Activated naive CD4-positive, alpha-beta T cell treated with anti-CD3 and anti-CD28 coated beads, Interleukin-2, amount 50 U/mL, for 72 hours (primary cell): ENCODE measurements at regions not wholly inside any gene's neighbourhood (a gene's known extent, or its start where the extent isn't known, plus 50 kb on each side); places are given as distances from the start of the nearest gene placed in this dataset.

Experiments used
- ATAC-seq, 2 donors: fragments of 150-1000 bp; cut with Tn5 transposase; 2 replicates each; pipeline ENCODE4 v1.10.0; 2021; ENCODE audit warnings: mild to moderate bottlenecking in 2 of 2, moderate library complexity in 2 of 2
- DNase-seq, 2 donors: peaks; one replicate each; pipeline ENCODE4 v3.0.0; 2021 to 2022; ENCODE audit warnings: low spot score in 2 of 2
- H3K27ac Mint-ChIP-seq, 2 donors: one replicate each; pipeline ENCODE4 v1.8.0; 2022; ENCODE audit warnings: mild to moderate bottlenecking in 2 of 2, mixed read lengths in 2 of 2
- H3K36me3 Mint-ChIP-seq, 2 donors: one replicate each; pipeline ENCODE4 v1.8.0; 2022; ENCODE audit warnings: mixed read lengths in 2 of 2
- H3K9me3 Mint-ChIP-seq, 2 donors: one replicate each; pipeline ENCODE4 v1.8.0; 2022; ENCODE audit warnings: mixed read lengths in 2 of 2

GRCh38 chr14:40838601-40839000 lies 768.1 kb upstream of the LRFN5 start:
- Mint-ChIP-seq H3K36me3 (no peaks in the 10 kb centered on the region), H3K9me3 (peaks cover 3 to 10% of the 10 kb centered on the region in 2 donors), H3K27ac (no peak overlapping the region)
- DNase-seq: no peak
- no peak for ATAC-seq

- H3K27ac Mint-ChIP-seq: no peak overlapping the region
- H3K9me3 Mint-ChIP-seq: peaks cover 6% of the 10 kb centered on the region in 2 donors
- no peak for ATAC-seq
- peaks cover 0 to 6% of the 10 kb centered on the region in 2 donors for H3K36me3 Mint-ChIP-seq
- no peak for DNase-seq
These were observed 800.2 kb upstream of the LRFN5 start for GRCh38 chr14:40806471-40806870.

DNA sequence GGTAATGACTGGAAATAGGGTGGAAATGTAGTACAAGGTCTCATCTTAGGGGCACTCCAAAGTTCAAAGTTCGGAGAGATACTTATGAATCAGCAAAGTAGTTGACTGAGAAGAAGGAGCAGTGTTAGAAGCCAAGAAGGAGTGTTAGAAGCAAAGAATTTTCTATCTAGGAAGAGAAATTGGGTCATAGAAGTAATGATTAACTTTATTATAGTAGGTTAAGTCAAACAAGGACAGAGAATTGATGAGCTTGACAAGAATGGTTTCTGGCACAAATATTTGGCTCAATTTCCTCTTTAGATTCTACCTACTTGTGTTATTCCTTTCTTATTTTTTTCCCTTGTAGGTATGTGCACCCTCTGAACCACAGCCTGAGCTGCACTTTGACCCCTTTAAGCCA lies 810.5 kb upstream of the LRFN5 start:
- Mint-ChIP-seq H3K36me3 (no peaks in the 10 kb centered on the region), H3K9me3 (peaks cover 5 to 21% of the 10 kb centered on the region in 2 donors), H3K27ac (no peak overlapping the region)
- ATAC-seq: no peak
- DNase-seq: no peak

GRCh38 chr14:40784860-40785259 lies 821.8 kb upstream of the LRFN5 start:
- no peak overlapping the region for H3K27ac Mint-ChIP-seq
- DNase-seq (no peak), ATAC-seq (no peak)
- peaks cover 0 to 4% of the 10 kb centered on the region in 2 donors for H3K9me3 Mint-ChIP-seq
- H3K36me3 Mint-ChIP-seq: no peaks in the 10 kb centered on the region

DNA sequence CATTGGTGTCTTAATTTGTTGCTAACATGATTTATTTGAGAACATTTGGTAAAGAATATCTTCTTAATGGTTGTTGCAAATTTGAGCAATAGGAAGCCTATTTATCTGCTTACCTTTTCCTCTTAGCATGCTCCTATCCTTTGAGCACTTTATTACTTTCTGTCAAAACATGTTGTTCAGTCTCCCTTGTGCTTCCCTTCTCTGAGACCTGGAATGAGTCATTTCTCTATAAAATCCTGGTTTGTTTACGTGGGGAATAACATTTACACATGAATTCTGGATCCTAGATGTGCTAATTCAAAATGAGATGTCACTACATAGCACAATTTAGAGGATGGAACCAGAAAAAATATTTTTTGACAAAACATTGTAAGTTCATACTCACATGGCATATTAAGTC lies 844.0 kb upstream of the LRFN5 start:
- Mint-ChIP-seq H3K27ac (no peak overlapping the region), H3K9me3 (peaks cover 0 to 7% of the 10 kb centered on the region in 2 donors), H3K36me3 (peaks cover 0 to 5% of the 10 kb centered on the region in 2 donors)
- ATAC-seq (no peak), DNase-seq (no peak)

DNA sequence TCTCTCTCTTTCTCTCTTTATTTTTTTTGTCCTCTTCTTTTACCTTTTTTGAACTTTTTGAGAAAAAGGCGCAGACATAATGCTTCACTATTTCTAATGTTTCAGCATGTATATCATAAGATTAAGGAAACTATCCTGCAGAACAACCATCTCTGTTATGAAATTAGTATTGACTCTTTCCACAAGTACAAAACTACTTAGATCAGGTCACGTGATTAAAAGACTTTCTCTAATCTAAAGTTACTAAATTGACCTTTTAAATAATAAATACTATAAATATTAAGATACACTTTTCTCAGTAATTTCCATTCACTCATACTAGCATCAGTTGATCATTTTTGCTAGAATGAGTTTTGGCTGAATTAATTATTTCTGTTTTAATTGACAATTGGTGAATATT lies 844.5 kb upstream of the LRFN5 start:
- DNase-seq (no peak), ATAC-seq (no peak)
- H3K9me3 Mint-ChIP-seq: peaks cover 0 to 11% of the 10 kb centered on the region in 2 donors
- no peak overlapping the region for H3K27ac Mint-ChIP-seq
- H3K36me3 Mint-ChIP-seq: peaks cover 0 to 5% of the 10 kb centered on the region in 2 donors

DNA sequence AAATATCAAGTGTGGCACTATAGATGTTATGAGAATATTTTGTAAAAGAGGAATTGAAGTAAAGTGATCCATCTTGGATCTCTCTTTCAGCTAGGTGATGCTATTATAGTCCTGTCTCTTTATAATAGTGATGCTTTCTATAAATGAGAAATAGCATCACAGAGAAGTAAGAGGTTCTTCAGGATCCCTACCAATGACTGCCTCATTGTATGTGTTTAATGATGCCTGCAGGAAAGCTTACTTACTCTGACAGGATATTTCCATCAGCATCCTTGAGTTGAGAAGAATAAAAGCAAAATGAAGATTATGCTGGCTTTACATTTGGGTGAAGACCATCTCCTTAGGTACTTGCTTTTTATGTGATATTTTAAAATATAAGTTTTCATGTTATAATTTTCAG lies 846.0 kb upstream of the LRFN5 start:
- peaks cover 0 to 15% of the 10 kb centered on the region in 2 donors for H3K36me3 Mint-ChIP-seq
- peaks cover 11 to 22% of the 10 kb centered on the region in 2 donors for H3K9me3 Mint-ChIP-seq
- DNase-seq (no peak), ATAC-seq (no peak)
- no peak overlapping the region for H3K27ac Mint-ChIP-seq

- DNase-seq (no peak), ATAC-seq (no peak)
- Mint-ChIP-seq H3K27ac (no peak overlapping the region), H3K9me3 (peaks cover 13 to 27% of the 10 kb centered on the region in 2 donors), H3K36me3 (peaks cover 0 to 24% of the 10 kb centered on the region in 2 donors)
These were observed 848.6 kb upstream of the LRFN5 start for GRCh38 chr14:40758076-40758475.

DNA sequence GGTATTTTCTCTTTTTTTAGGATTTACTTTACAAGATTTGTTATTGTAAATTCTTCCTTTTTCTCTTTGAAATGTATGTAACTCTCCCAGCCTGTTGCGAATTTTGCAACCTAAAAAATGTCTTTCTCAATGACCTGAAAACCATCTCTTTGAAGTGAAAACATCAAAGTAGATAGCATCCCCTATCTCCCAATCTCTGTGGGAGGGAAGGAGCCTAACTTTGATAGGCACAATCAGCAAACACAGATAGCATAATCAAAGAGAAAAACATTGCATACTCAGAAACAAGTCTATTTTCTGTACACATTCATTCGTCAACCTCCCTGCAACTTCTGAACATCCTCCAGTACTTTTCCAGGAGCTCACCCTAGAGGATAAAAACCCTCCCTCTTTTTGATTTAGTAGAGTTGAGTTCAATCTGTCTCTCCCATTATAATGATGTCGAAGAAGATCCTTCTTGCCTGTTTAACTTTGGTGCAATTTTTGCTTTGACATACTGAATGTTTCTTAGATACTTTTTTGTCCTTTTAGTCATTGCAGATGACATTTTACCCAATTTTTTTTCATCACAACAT lies 849.2 kb upstream of the LRFN5 start:
- peaks cover 13 to 27% of the 10 kb centered on the region in 2 donors for H3K9me3 Mint-ChIP-seq
- ATAC-seq: no peak

DNA sequence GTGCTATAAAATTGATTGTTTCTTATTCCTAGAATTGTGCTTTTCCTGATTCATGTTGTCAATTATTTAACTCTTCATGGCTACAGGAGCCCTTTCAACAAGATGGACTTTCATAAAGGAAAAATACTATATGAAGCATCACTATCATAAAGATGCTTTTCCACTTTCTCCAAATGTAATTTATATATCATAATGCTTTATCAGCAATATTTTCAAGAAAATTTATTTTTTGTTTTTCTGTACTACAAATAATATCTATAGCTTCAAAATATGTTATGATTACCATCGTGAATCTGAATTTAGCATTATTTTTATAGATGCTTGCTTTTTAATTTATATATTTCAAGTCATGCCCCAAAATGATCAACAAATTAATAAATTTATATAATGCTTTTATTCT lies 873.5 kb upstream of the LRFN5 start:
- DNase-seq: no peak
- H3K9me3 Mint-ChIP-seq: peaks cover 7% of the 10 kb centered on the region in 2 donors
- H3K27ac Mint-ChIP-seq: no peak overlapping the region
- ATAC-seq: no peak
- no peaks in the 10 kb centered on the region for H3K36me3 Mint-ChIP-seq

More for the DNA sequence above, 849.2 kb upstream of the LRFN5 start:
- Mint-ChIP-seq H3K27ac (no peak overlapping the region), H3K36me3 (peaks cover 0 to 19% of the 10 kb centered on the region in 2 donors)
- no peak for DNase-seq

GRCh38 chr14:40727107-40727506 lies 879.6 kb upstream of the LRFN5 start:
- ATAC-seq: no peak
- no peak for DNase-seq
- peaks cover 19 to 23% of the 10 kb centered on the region in 2 donors for H3K9me3 Mint-ChIP-seq
- H3K36me3 Mint-ChIP-seq: peaks cover 0 to 7% of the 10 kb centered on the region in 2 donors
- no peak overlapping the region for H3K27ac Mint-ChIP-seq

DNA sequence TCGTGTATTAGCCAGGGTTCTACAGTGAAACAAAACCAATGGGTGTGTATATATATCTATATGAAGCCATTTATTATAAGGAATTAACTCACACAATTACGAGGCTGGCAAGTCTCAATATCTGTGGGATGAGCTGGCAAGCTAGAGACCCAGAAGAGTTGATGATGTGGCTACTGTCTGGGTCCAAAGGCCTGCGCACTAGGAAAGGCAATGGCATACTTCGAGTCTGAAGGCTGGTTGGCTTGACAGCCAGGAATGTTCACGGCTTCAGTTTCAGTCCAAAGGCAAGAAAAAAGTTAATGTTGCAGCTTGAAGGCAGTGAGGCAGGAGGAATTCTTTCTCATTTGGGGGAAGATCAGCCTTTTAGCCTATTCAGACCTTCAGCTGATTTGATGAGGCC lies 893.3 kb upstream of the LRFN5 start:
- DNase-seq (no peak), ATAC-seq (no peak)
- no peaks in the 10 kb centered on the region for H3K36me3 Mint-ChIP-seq
- no peak overlapping the region for H3K27ac Mint-ChIP-seq
- peaks cover 20 to 27% of the 10 kb centered on the region in 2 donors for H3K9me3 Mint-ChIP-seq

- DNase-seq: no peak
- no peaks in the 10 kb centered on the region for H3K9me3 Mint-ChIP-seq
- no peak for ATAC-seq
- H3K36me3 Mint-ChIP-seq: no peaks in the 10 kb centered on the region
- H3K27ac Mint-ChIP-seq: no peak overlapping the region
These were observed 909.4 kb upstream of the LRFN5 start for GRCh38 chr14:40697231-40697630.

GRCh38 chr14:40694023-40694422 lies 912.7 kb upstream of the LRFN5 start:
- peaks cover 0 to 4% of the 10 kb centered on the region in 2 donors for H3K9me3 Mint-ChIP-seq
- ATAC-seq (no peak), DNase-seq (no peak)
- H3K36me3 Mint-ChIP-seq: no peaks in the 10 kb centered on the region
- H3K27ac Mint-ChIP-seq: no peak overlapping the region

DNA sequence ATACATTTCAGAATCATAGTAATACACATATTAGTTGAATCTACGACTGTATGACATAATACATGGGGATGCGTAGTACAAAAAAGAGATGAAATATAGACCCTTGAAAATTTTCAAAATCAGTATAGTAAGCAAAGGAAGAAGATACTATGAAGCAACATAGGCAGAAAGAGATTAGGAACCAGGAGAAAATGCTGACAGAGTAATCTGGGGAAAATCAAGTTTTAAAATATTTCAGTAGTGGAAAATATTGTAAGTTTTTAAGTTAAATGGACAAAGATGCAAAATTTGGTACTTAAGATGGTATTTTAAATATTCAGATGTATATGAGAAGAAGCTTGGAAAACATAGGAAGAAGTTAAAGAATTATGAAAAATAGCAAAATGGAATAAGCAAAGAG lies 915.6 kb upstream of the LRFN5 start:
- DNase-seq (no peak), ATAC-seq (no peak)
- H3K27ac Mint-ChIP-seq: no peak overlapping the region
- peaks cover 0 to 4% of the 10 kb centered on the region in 2 donors for H3K9me3 Mint-ChIP-seq
- no peaks in the 10 kb centered on the region for H3K36me3 Mint-ChIP-seq

DNA sequence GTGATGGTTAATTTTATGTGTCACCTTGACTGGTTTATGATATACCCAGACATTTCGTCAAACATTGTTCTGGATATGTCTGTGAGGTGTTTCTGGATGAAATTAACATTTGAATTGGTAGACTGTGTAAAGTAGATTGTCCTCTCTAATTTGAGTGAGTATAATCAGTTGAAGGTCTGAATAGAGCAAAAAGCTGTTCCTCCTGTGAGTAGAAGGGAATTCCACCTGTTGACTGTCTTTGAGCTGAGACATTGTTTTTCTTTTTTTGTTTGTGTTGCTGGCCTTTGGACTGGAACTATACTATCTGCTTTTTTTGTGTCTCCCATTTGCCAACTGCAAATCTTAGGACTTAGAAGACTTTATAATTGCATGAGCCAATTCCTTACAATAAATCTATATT lies 920.9 kb upstream of the LRFN5 start:
- ATAC-seq (no peak), DNase-seq (no peak)
- Mint-ChIP-seq H3K36me3 (no peaks in the 10 kb centered on the region), H3K9me3 (peaks cover 0 to 6% of the 10 kb centered on the region in 2 donors), H3K27ac (no peak overlapping the region)

- H3K9me3 Mint-ChIP-seq: peaks cover 3 to 6% of the 10 kb centered on the region in 2 donors
- H3K27ac Mint-ChIP-seq: no peak overlapping the region
- ATAC-seq: no peak
- DNase-seq: no peak
- no peaks in the 10 kb centered on the region for H3K36me3 Mint-ChIP-seq
These were observed 922.3 kb upstream of the LRFN5 start for GRCh38 chr14:40684328-40684727.

- H3K27ac Mint-ChIP-seq: no peak overlapping the region
These were observed 924.4 kb upstream of the LRFN5 start for GRCh38 chr14:40682131-40682913.

More at GRCh38 chr14:40682131-40682913, 924.4 kb upstream of the LRFN5 start:
- no peak for ATAC-seq
- Mint-ChIP-seq H3K36me3 (no peaks in the 10 kb centered on the region), H3K9me3 (peaks cover 3 to 6% of the 10 kb centered on the region in 2 donors)
- DNase-seq: no peak
